HG03280 (cell line): ENCODE measurements at regions not wholly inside any gene's neighbourhood (a gene's known extent, or its start where the extent isn't known, plus 50 kb on each side); places are given as distances from the start of the nearest gene placed in this dataset.
"Not testable (repeated sequence)": the region's sequence is repeated elsewhere in the genome, so short reads cannot be mapped to it uniquely, and the experiment has no call there.

ENCODE experiments used
- ATAC-seq: cut with Tn5 transposase; IDR thresholded peaks from one replicate; pipeline ENCODE4 v1.9.1; 2021; ENCODE audit warnings: mild to moderate bottlenecking, moderate library complexity; ENCODE audit not compliant: unreplicated experiment

DNA sequence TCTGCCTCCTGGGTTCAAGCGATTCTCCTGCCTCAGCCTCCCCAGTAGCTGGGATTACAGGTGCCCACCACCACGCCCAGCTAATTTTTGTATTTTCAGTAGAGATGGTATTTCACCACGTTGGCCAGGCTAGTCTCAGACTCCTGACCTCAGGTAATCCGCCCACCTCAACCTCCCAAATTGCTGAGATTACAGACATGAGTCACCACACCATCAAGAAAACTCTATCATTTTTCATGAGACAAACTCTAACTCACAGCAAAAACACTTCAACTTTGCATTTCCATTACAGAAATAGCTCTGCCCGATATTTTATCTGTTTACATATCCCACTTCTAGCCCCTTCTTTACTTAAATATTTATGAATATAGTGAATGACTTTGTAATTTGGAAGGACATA lies 561.1 kb downstream of the TMX3 start:
- not testable (repeated sequence) for ATAC-seq

DNA sequence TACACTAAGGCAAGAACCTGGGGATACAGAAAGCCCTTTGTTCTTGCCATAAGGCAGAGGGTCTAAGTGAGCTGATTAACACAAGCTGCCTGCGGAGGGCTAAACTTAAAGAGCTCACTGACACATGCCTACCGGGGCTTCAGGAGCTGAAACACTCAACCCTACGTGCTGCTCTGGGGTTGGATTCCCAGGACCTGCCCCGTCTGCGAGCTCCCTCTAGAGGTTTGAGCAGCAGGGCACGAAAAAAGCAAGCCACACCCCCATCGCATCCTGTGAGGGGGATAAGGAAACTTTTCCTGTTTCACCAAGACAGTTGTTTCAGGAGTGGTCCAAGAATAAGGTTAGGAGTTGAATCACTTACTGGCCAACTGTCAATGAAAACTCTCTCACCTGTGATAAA lies 562.1 kb downstream of the TMX3 start:
- ATAC-seq, result no peak

DNA sequence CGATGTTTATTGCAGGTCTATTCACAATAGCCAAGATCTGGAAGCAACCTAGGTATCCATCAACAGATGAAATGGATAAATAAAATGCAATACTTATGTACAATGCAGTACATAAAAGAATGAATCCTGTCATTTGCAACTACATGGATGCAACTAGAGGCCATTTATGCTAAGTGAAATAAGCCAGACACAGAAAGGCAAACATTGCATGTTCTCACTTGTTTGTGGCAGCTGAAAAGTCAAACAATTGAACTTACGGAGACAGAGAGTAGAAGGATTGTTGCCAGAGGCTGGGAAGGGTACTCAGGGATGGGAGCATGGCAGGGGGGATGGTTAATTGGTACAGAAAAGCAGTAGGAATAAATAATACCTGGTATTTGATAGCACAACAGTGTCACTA lies 563.9 kb downstream of the TMX3 start:
- ATAC-seq, result no peak

DNA sequence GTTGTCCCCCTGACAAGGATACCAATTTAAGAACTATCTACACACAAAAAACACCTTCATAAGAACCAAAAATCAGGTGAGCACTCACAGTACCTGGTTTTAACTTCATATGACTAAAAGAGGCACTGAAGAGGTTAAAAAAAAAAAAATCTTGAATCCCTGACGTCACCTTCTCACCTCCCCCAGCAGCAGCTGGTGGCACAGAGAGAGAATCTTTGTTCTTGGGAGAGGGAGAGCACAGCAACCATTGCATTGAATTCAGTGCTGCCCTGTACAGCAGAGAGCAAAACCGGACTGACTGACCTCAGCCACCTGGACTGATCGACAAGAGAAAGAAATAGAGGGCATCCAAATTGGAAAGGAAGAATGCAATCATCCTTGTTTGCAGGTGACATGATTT lies 566.0 kb downstream of the TMX3 start:
- ATAC-seq, result no peak

DNA sequence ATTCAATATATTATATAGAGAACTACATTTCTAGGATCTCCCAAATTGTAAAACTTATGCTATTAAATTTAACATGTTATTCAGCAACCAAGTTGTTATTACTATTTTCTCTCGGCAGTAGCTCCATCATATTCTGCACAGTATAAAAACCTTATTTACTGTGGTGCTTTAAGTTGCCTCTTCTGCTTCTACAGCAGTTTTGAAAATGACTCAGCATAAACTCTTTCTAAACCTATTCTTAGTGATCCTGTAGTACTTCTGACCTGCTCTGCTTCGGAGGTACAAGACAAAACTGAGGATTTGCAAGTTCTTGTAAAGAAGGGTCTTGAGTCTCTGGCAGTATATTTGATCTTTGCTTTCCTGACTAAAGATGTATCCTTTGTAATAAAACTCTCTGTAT lies 567.2 kb downstream of the TMX3 start:
- no peak for ATAC-seq

DNA sequence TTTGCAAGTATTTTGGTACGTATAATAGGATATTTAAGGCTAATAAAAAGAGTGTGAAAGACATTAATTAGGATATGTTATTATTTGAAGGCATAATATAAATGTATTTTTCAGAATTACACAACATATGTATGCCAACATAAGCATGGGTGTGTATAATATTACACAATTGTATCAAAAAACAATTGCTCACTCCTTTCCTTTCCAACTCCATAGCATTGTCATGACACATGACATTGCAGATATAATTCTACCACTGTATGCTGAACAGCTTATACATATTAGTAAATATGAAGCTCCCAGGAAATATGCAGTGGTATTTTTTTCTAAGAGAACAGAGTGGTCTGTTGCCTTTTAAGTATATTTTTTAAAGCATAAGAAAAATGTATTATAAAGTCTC lies 593.1 kb downstream of the TMX3 start:
- no peak for ATAC-seq

DNA sequence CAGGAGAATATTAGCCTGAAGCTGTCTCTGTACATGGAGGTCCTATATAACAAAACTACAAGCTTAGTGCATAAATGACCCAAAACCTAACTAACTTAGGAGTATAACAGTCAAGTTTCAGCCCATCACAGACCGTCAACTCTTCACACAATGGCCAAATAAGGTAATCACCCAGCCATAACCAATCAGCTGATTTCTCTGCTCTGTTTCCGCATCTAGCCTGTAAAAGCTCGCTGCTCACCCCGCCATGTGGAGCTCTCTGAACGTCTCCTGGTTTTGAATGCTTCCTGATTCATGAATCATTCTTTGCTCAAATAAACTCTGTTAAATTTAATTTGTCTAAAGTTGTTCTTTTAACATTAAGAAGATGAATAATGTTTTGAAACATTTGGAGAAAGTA lies 593.6 kb downstream of the TMX3 start:
- ATAC-seq, result no peak

DNA sequence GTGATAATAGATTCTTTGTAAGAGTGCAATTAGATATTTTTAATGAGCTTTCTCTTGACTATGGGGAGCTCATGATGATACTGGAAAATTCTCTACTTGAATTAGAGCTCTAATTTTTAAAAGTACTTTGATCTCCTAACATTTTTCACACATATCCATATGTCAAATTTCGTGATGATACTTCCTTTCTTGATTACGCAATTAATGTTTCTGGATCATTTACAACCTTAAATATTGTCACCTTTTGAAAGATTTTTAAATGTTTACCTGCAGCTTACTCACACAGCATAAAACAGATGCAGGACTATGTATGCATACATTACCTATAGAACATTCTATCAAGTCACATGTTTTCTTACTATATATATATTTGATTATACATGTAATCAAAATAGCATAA lies 598.5 kb upstream of the DSEL start:
- ATAC-seq, result no peak

DNA sequence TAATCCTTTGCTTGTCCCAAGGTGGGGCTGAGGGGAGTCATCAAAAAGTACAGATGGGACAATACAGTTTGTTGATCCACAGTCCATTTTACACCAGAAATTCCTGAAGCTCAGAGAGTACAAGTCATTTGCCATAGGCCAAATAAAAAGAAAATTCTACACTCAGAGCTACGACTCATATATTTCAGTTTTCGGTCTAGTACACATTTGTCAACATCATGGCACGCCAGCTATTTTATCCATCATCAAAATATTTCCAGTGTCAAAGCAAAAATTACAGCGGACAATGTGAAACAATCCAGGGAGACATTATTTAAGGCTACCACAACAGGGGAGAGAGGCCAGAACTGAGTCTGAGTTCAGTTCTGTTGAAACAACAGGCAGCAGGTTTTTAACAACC lies 587.5 kb upstream of the DSEL start:
- ATAC-seq, result no peak

DNA sequence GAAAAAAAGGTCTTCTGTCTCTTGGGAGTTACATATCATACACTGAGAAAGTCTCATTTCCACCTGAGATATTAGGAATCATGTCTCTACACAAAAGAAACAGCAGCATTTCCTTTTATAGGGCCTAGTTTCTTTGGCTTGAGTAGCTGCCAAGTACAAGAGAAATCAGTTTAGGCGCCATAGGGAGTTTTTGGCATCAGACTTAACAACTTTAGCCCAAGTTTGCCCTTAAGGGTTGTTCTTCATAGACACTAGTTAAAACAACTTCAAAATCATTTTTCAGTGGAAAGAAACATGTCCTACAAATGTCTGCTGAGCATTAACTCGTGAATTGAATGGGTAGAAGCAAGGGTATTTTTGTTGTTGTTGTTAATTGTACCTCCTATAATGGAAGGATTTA lies 587.0 kb upstream of the DSEL start:
- ATAC-seq, result no peak

DNA sequence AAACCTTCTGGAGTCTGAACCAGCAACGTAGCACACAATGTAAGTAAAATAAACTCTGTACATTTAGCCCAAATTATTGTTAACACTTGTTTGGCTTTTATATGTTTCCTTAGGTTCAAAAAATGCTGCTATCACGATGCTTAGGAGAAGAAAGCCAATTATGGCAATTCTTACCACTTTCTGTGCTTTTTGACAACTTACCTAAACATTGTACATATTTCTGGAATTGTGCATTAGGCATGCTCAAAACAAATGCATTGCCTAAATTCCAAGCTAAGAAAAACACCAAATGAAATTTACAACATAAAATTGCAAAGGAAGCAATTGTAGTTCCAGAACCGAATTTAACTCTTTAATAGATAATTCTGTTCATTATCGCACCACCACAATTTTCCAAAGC lies 585.6 kb upstream of the DSEL start:
- ATAC-seq, result no peak

DNA sequence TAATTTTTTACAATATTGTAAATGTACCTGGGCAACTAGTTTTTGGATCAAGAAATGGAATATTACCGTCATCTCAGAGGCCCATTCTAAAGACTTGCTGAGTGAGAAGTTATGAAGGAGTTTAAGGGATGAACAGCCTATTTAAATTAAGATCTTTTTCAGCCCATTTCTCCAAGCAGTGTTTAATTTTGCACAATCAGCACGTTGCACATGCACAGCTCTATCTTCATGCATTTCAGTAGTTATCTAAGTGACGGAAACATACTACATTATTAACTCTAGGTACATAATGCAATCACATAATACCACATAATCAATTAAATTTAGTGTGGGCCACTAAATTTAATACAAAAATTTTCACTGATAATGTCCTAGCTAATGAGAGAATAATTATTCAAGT lies 582.1 kb upstream of the DSEL start:
- ATAC-seq, result no peak

DNA sequence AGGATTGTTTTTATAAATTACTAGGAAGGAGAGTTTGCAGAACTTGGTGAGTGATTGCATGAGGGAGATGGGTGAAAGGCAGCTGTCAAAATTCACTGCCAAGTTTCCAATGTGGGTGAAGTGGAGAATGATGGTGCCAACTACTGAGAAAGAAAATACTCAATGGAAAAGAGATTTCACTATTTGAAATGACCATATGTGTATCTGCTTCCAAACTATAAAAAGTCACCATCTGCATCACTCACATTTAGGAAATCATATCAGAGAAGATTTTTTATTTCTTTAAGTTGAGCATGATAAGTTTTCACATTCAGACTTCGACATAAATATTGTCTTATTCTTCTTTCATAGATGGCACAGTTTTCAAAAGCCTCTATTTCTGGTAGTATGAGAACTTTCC lies 570.0 kb upstream of the DSEL start:
- no peak for ATAC-seq

DNA sequence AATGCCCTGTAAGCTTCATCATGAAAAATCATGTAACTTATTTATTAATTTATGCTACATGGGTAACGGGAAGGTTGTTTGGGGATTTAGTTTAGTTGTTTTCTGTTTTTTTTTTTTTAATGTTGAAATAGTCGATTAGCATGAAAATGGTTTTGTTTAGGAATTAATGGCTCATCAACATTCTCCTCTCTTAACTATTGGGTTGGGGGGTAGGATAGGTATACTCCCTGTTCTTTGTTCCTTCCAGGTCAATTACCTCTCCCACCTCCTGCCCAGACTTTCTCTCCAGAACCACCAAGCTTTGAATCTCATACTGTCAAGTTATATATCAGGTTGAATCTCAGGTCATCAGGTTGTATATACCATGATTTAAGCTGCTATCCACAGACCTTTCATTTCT lies 568.7 kb upstream of the DSEL start:
- no peak for ATAC-seq

DNA sequence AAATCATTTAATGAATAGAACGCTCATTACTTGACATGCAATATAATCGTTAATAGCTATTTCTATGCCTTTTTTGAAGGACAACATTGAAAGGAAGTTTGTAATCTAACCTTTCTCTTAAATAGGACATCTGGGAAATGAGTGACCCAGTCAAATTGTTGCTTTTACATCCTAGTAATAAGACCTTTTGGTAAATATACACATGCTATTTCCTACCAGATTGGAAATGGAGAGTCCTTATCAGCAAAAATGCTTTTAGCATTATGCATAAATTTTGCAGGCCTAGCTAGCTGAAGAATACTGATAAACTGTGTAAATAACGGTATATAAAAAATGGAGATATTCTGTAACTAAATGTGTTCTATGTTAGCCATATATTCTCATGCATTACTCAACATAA lies 567.3 kb upstream of the DSEL start:
- ATAC-seq, result no peak

DNA sequence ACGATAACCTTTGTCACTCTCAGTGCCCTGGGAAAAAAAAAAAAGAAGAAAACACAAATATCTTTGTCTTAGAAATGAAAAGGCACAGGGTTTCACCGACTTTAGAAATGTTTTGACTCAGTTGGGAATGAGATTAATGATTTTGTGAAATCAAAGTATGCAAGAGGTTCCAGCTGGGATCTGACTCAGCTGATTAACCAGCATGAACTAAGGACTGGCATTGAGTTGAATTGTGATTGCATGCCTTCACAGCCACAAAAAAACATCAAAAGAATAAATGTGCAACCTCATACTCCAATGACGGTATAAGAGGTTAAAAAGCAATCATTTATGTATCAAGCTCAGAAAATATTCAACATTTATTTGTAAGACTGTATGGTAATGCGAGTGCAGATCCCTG lies 566.6 kb upstream of the DSEL start:
- no peak for ATAC-seq

DNA sequence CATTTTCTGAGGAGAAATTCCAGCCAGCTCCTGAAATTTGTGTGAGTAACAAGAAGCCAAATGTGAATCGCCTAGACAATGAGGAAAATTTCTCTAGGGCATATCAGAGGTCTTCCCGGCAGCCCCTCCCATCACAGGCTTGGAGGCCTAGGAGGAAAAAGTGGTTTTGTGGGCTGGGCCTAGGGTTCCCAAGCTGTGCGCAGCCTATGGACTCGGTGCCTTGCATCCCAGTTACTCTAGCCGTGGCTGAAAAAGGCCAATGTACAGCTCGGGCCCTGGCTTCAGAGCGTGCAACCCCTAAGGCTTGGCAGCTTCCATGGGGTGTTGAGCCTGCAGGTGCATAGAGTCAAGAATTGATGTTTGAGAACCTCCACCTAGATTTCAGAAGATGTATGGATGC lies 556.2 kb upstream of the DSEL start:
- ATAC-seq, result no peak

DNA sequence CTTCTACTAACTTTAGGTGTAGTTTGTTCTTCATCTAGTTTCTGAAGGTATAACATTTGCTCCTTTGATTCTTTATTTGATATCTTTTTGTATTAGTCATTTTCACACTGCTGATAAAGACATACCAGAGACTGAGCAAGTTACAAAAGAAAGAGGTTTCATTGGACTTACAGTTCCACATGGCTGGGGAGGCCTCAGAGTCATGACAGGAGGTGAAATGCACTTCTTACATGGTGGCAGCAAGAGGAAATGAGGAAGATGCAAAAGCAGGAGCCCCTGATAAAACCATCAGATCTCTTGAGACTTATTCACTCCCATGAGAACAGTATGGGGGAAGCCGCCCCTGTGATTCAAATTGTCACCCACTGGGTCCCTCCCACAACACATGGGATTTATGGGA lies 544.4 kb upstream of the DSEL start:
- ATAC-seq, result no peak

DNA sequence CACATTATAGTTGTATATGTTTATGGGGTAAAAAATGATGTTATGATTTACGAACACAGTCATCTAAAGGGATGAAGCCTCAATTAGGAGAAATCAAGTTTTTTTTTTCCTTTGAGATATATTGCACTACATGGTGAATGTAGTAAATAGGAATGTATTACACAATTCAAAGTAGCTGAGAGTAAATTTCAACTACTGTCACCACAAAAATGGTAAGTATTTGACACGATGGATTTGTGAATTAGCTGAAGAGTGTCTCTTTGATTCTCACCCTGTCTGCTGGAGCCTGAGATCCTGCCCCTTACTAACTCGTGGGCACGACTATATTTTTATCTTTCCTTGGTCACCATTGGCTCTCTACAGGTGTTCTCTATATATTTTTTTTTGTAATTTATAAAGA lies 540.4 kb upstream of the DSEL start:
- no peak for ATAC-seq

DNA sequence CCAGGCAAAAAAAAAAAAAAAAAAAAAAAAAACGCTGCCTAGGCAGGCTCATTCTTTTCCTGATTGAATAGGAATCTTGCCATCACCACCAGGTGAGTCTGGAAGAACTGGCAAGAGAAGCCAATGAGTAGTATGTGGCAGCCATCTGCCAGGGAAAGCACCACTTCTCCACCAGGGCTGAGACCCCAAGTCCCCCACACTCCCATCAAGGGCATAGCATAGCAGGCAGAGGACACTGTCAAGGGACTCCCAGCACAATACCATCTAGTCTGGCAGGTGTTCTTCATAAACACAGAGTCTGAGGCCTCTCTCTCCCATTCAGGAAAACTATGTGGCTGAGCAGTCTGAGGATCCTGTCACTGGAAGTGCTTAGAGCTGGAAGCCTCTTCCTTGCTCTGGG lies 538.1 kb upstream of the DSEL start:
- ATAC-seq, result no peak

DNA sequence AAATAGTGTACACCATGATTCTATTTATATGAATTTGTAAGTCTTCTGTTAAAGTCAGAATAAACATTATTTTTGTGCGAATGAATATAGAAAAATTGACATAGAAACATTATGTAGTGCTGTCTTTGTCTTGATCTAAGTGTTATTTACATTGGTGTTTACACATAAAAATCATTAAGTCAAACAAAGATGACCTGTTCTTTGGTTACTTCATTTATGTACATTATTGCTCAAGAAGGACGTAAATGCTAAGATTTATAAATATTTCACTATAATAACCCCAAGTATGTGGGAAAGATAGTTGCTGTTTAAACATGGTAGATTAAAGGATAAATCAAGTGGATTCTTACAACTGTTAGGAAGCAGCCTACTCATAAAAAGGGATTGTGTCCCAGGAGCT lies 536.8 kb upstream of the DSEL start:
- ATAC-seq, result no peak

DNA sequence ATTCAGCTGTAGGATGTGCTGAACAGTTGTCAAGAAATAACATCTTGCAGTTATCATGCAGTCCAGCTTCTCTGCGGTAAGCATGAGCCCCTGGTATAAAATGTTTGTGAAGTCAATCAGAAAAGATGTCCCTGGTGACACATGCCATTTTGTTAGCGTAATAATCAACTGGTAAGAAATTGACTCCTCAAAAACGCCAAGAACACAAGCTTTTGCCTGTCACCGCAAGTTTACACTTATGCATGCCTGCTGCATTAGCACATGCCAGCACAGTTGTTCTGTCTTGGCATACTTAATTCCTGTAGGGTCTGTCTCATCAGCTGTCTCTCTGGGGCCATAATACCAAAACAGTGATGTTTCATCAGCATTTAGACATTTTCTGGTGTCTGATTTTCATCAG lies 524.8 kb upstream of the DSEL start:
- no peak for ATAC-seq

DNA sequence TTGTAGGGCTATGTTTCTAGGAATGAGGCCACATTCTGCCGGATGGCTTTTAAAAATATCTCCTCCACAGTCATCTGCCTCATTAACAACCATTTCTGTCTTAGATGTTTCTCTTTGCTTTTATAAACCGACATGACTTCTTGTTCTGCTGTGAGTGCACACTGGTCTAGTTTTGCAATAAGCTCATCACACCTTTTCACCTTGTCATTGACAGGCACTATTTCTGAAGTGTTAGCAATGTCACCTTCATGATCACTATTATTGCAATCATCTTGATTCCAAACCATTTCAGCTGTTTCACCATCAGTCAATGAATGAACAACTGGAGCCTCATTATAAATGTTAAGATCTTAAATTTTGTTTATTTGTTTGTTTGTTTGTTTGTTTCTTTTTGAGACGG lies 523.7 kb upstream of the DSEL start:
- ATAC-seq, result no peak
